ENCODE measurements at regions not wholly inside any gene's neighbourhood (a gene's known extent, or its start where the extent isn't known, plus 50 kb on each side); places are given as distances from the start of the nearest gene placed in this dataset.

DNA sequence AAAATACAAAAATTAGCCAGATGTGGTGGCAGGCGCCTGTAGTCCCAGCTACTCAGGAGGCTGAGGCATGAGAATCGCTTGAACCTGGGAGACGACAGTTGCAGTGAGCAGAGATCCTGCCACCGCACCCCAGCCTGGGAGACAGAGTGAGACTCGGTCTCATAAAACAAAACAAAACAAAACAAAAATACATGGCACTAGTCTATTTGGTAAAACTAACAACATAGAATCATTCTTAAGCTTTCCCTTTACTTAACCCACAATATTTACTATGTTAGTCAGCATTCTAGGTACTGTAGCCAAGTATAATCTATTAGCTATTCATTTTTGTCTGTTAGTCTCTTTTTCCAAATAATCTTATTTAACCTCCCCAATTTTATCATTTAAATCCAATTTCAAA, 1482.8 kb downstream of the SLITRK5 start:
- H3K27ac ChIP-seq (ENCODE audit: insufficient read depth, low read length) = no peak overlapping the region
- no peak overlapping the region for H2BK5ac ChIP-seq (ENCODE audit: low read depth, low read length, poor library complexity, severe bottlenecking)
- BruUV-seq (replicated peaks) = no TSS peak
- H4K91ac ChIP-seq (ENCODE audit: insufficient read depth, low read depth, low read length) = no peak overlapping the region
- H2BK15ac ChIP-seq (ENCODE audit: low read depth, low read length) = no peak overlapping the region
- no peaks in the 10 kb centered on the region for H3K9me1 ChIP-seq (ENCODE audit: insufficient read depth, low read length)
- H2BK20ac ChIP-seq (ENCODE audit: low read depth, low read length) = no peak overlapping the region
- ChIA-PET CTCF (no interaction called here), POLR2A (ENCODE audit: unreplicated experiment) (no interaction called here)
- no peak overlapping the region for H3K23ac ChIP-seq (ENCODE audit: low read depth, low read length)
- H2AK5ac ChIP-seq (ENCODE audit: low read depth, low read length) = no peak overlapping the region
- H3K4me3 ChIP-seq (ENCODE audit: insufficient read depth, low read depth, low read length) = no peak overlapping the region
- no peak overlapping the region for H3K4ac ChIP-seq (ENCODE audit: low read depth, low read length)
- in situ Hi-C loops (cut with MboI; ENCODE audit: low sequenced_read_pairs) = no loop called here
- no peak overlapping the region for H2BK120ac ChIP-seq (ENCODE audit: low read depth, low read length)
- no peak overlapping the region for H4K8ac ChIP-seq (ENCODE audit: low read depth in 2 of 2, low read length in 2 of 2)
- 80% methylated on average over 1 of the region's 5 CpGs; no CpG with 5 or more reads in 1 of the 2 experiments for WGBS, 2 experiments (ENCODE audit: extremely low coverage in 2 of 2, insufficient read length in 1 of 2)
- ATAC-seq (ENCODE audit: low read depth) (no peak), DNase-seq (no peak)
- no peaks in the 10 kb centered on the region for H3K27me3 ChIP-seq (ENCODE audit: control insufficient read depth, insufficient read depth, low read length)
- TF ChIP-seq SMC3 (IDR thresholded peaks at IDR 0.05; ENCODE audit: low read depth, low read length) = no peak
- no peak overlapping the region for H3K4me2 ChIP-seq (ENCODE audit: low read depth, low read length)
- H4K5ac ChIP-seq (ENCODE audit: low read depth, low read length) = no peak overlapping the region
- H3K18ac ChIP-seq (ENCODE audit: low read depth, low read length) = no peak overlapping the region
- intact Hi-C loops (cut with micrococcal nuclease) = no loop called here
- no peaks in the 10 kb centered on the region for H3K4me1 ChIP-seq (ENCODE audit: control insufficient read depth, insufficient read depth, low read length)
- no peak overlapping the region for H3K9ac ChIP-seq (ENCODE audit: low read depth, low read length)
- H2AFZ ChIP-seq (replicated peaks; ENCODE audit: low read length, poor library complexity) = no peak overlapping the region
- H3K79me1 ChIP-seq (ENCODE audit: low read depth in 1 of 2, low read length in 2 of 2) = no peaks in the 10 kb centered on the region
- H3K14ac ChIP-seq (replicated peaks; ENCODE audit: low read depth, low read length) = no peak overlapping the region
- no peaks in the 10 kb centered on the region for H3K36me3 ChIP-seq (ENCODE audit: control insufficient read depth, insufficient read depth, low read length)
- peaks cover 4% of the 10 kb centered on the region; the same call in 1 of the 2 replicates for H3K9me3 ChIP-seq (ENCODE audit: control insufficient read depth, insufficient read depth, low read length)
- no peaks in the 10 kb centered on the region for H4K20me1 ChIP-seq (ENCODE audit: insufficient read depth, low read length)
- dilution Hi-C loops (cut with HindIII; ENCODE audit: low sequenced_read_pairs, unreplicated experiment) = no loop called here
- no peak overlapping the region for H2AK9ac ChIP-seq (replicated peaks; ENCODE audit: low read depth, low read length, poor library complexity)
- H3K56ac ChIP-seq (ENCODE audit: extremely low read depth, insufficient read depth, low read length) = no peak overlapping the region

All from IMR-90 (cell line).